GM21619 (cell line): ENCODE measurements at regions not wholly inside any gene's neighbourhood (a gene's known extent, or its start where the extent isn't known, plus 50 kb on each side); places are given as distances from the start of the nearest gene placed in this dataset.
"Not testable (repeated sequence)": the region's sequence is repeated elsewhere in the genome, so short reads cannot be mapped to it uniquely, and the experiment has no call there.

Experiments
- ATAC-seq: cut with Tn5 transposase; IDR thresholded peaks from one replicate; pipeline ENCODE4 v1.9.1; 2021; ENCODE audit not compliant: unreplicated experiment

DNA sequence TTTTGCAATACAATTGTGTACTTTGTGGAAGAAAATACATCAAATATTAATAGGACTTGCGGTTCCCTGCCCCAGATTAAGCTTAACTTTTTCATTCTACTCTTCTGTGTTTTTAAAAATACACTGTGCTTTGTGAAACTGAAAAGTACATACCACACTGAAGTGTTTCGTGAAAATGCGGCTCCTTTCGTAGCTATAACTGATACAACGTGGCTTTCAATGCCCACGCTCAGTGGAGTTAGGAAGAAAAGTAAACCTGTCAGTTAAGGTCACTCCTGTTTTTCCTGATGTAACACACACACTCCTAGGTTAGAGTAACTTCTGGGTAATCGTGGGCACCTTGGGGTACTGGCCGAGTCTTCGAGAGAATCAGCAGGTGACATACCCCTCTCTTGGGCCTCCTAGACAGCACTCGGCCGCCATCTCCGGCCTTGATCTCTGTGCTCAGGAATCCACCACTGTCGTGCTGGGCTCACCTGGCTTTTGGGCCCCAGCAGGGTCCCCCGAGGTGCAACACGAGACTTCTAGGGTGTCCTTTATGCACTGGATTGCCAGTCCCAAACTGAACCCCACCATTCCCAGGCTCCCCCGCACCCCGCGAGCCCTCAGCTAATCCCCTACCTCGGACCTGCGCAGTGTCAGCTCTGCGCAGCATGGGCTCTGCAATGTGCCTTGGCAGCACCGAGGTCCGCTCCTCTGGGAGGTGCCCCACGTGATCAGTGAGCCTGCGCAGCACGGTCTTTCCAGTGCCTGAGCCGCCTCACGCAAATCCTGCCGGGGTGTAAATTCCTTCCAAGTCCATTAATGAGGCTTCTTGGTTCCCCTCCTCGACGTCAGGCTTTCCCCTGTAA is 162.6 kb upstream of the INTU start:
- ATAC-seq: no peak

DNA sequence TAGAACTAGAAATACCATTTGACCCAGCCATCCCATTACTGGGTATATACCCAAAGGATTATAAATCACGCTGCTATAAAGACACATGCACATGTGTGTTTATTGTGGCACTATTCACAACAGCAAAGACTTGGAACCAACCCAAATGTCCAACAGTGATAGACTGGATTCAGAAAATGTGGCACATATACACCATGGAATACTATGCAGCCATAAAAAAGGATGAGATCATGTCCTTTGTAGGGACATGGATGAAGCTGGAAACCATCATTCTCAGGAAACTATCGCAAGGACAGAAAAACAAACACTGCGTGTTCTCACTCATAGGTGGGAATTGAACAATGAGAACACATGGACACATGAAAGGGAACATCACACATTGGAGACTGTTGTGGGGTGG is 154.5 kb upstream of the INTU start:
- not testable (repeated sequence) for ATAC-seq

DNA sequence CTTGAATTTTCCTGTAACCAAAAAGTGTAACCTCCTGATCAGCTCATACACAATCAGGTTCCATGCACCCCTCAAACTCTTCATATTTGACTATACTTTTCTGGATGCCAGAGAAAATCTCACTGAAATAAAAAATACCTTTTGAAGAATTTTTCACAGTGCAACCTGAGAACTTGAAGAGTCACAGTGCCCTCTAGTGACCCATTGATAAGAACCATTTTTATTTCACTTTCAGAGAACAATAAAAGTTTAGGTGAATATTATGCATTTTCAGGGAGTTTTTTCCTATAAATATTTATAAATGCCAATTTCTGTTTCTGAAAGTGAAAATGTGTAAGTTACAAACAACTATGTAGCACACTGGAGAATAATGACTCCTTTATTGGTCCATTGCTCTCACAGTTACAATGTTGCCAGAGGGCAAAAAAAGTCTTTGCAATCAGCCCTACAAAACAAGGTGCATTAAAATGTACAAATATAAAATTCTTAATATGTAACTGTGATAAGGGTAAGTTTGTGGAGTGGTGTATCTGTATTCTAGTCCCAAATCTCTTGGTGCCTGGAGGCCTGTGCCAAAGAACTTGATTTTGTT is 153.6 kb upstream of the INTU start:
- ATAC-seq: no peak

DNA sequence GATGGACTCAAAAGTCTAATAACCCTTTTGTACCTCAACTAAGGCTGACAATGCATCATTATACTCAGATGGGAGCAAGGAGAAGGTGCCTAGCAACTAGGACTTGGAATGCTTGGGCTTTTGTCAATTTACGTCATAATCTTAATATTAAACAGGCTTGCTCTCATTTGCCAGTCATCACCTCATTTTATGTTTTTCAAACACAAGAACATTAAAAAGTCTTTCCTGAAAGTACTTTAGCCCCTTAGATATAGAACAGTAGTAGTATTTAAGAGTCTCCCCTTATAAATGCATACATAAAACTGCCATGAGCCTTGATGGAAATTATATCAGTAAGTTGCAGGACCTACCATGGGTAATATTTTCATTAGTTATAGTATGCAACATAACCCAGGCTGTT is 150.7 kb upstream of the INTU start:
- ATAC-seq: no peak

DNA sequence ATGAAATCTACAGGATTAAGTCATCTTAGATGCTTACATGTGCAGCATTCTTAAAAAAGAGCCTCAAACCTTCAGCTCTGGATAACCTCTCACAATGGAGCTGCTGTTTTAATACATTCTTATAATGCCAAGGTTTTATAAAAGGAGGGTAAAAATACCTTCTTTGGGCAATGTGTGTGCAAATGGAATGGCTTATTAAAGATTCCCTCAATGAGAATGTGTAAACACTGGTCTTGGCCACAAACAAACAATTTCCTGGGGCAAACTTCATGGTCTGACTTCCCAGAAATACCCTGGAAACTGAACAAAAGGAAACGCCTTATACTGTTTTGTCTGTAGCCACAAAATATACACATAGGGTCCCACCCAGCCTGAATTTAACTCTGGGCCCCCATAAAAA is 148.6 kb upstream of the INTU start:
- ATAC-seq: no peak

DNA sequence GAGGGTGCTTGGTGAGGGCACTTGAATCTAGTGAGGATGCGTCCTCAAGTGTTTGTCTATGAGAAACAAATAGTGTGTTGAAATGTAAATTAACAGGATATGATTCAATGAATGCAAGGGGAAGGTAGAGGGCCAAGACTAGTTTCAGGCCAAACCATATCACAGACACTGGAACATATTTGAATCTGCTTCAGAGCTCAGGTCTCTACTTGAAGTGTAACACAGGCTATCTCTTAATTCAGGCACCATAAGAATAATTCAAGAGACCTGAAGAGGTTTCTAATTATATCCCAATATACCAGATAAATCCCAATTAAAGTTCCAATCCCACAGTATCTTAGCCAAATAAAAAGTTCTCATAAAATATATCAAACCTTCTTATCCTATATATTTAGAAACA is 146.5 kb upstream of the INTU start:
- ATAC-seq: no peak

DNA sequence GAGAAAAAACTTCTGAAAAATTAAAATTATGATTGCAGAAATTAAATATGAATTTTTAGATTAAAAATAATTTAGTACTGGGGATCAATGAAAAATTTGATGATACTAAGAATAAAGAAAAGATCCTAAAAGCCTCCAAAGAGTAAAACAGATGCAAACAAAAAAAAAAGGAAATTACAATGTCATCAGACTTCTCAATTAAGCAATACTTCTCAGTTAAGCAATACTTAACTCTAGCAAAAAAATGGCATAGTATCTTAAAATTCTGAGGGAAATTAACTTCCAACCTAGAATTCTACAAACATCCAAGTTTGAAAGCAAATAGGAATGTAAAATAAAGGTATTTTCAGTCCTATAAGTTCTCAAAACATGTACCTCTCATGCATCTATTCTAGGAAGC is 141.2 kb upstream of the INTU start:
- no peak for ATAC-seq

DNA sequence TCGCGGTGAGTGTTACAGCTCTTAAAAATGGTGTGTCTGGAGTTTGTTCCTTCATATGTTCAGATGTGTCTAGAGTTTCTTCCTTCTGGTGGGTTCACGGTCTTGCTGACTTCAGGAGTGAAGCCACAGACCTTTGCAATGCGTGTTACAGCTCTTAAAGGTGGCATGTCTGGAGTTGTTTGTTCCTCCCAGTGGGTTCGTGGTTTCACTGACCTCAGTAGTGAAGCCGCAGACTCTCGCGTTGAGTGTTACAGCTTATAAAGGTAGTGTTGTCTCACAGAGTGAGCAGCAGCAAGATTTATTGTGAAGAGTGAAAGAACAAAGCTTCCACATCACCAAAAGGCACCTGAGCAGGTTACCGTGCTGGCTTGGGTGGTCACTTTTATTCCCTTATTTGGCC is 135.9 kb upstream of the INTU start:
- ATAC-seq: not testable (repeated sequence)

DNA sequence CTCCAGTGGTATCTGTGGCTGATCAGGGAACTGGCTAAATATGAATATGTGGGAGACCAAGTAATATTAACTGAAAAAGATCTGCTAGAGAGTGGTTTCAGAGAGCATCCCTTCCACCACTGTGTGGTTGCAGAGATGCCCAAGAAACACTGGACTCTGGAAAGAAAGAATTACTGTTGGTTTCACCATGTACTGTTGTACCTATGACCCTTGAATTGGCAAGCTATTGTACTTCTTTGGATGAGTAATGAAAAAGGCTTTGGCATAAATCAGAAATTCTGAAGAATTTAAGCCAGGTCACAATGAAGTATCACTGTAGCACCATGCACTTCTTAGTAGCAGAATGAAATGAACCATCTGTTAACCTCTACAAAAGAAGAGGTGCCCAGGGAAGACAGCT is 134.4 kb upstream of the INTU start:
- ATAC-seq: no peak

DNA sequence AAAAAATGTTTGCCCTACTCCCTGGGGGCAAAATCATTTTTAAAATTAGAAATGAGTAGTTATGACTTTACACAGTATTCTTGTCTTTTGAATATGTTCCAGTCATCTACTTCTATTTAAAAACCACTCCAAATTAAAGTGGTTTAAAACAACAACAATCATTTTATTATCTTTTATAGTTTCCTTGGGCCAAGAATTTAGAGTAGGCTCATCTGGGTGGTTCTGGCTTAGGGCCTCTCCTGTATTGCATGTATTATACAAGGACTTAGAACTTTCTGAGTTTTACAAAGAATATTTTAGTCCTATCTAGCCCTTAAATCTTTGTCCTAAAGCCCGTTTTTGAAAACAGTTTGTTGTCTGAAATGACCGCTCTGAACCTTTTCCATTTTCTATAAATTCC is 132.5 kb upstream of the INTU start:
- no peak for ATAC-seq

DNA sequence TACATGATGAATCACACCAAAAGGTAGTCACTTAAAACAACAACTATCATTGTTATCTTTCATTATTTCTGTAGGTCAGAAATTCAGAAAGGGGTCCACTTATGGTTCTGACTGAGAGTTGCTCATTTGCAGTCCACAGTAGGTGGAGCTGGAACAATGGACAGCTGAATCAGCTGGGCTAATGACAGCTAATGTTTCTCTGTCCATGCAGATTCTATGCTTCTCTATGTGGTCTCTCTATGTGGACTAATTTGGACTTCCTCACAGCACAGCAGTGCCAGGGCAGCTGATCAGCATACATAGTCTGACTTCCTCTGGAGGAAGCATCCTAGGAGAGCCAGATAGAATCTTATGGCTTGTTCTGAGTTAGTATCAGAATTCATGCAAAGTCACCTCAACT is 131.7 kb upstream of the INTU start:
- ATAC-seq: no peak

DNA sequence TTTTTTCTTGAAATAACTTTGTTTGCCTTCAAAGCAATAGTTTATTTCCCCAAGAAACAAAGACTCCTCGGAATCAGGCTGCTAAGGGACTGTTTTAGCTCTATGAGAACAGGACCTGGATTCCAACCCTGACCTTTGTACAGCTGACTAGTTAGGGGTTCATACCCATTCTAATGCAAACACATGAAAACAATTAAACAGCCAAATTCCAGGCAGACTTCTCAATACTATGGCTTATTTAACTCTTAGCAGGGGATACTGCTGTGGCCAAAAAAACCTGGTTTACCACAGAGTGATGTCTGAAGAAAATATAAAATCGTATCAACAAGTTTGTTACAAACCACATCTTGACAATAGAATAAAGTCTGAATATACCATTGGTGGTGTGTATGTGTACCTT is 129.6 kb upstream of the INTU start:
- ATAC-seq: no peak

DNA sequence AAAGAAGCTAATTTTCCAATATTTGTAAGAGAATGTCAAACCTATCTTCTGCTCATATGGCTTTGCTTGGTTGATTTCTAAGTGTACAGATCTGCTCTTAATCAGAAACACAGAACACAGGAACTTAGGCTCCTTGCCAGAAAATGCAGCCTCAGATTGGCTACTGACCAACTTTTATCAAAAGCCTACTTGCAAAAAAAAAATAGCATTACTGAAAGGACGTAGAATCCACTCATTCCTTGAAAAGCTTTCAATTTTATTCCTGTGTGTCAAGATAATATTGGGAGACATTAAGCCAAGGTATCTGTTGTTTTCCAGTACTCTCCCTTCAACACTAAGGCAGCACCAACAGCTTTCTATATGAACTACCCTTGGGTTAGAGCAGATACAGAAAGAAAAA is 127.6 kb upstream of the INTU start:
- ATAC-seq: no peak

DNA sequence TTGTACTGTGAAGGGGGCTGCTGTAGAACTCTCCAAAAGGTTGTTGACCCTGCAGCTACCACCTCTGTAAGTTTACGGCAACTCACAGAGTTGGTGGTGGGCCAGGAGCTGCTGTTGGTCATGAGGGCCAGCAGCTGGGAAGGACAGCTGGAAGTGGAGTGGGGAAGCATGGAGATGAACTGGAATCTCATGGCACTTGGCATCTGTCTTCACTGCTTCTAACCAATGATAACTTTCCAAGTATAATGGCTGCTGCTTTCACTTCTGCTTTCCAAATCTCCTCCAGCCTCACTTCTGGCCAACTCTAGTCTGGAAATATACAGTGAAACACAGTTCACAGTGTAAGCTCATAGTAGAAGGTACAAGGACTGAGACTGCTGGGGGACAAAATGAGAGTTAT is 126.5 kb upstream of the INTU start:
- ATAC-seq: no peak

DNA sequence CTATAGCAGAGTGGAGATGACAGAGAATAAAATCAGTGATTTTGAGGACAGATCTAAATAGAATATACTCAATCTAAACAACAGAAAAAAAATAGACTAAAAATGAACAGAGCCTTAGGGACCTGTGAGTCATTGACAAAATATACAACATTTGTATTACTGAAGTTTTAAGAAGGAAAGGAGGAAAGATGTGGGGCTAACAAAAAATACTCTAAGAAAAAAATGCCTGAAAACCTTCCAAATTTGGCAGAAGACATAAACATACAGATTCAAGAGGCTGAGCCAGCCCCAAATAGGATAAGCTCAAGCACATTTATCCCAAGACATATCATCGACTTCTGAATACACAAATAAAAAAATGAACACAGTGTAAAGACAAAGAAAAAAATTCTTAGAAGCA is 123.6 kb upstream of the INTU start:
- no peak for ATAC-seq

DNA sequence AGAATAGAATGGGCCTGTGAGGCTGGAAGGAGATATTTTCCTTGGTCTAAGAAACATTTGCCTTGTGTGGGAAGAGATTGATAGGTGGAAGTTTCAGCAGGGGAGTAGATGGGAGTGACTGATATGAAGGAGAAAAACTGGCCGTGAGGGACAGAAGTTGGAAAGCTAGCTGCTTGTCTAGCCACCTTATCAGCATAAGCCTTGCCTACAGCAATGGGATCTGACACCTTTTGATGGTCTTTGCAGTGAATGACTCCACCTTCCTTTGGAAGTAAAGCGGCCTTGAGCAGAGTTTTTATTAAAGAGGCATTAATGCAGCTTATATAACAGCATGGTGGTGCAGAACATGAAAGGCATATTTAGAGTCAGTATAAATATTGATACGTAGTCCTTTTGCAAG is 120.1 kb upstream of the INTU start:
- ATAC-seq: not testable (repeated sequence)

DNA sequence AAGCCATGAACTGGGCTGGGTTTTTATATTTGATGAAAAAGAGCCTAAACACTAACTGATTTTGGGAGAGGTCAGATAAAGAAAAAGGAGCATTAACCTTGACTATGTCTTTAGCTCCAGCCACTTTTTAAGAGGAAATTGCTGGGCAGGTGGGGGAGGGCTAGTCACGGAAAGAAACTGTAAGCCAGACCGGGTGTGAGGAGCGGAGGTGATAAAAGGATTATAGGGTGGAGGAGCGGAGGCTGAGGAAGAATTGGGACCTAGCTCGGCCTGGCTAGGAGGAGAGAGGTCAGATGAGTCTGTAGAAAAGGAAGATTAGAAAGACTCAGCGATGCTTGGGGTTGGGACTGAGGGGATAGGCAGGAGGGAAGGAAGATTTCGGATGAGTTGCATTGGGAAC is 117.5 kb upstream of the INTU start:
- not testable (repeated sequence) for ATAC-seq

DNA sequence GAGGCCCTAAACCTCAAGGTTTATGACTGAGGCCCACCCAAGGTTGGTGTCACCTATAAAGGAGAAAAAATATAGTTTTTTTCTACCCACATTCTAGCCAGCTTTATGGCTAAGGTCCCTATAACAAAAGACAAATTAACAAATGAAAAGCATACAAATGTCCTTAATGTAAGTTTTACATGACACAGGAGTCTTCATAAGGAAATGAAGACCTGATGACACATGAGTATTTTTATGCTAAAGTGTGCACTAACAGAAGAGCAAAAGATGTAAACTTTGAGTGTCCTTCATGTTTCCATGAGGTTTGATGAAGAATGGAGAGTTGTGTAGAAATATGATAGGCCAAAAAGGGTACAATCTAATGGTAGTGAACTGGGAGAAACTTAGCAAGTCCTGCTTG is 114.7 kb upstream of the INTU start:
- ATAC-seq: no peak

DNA sequence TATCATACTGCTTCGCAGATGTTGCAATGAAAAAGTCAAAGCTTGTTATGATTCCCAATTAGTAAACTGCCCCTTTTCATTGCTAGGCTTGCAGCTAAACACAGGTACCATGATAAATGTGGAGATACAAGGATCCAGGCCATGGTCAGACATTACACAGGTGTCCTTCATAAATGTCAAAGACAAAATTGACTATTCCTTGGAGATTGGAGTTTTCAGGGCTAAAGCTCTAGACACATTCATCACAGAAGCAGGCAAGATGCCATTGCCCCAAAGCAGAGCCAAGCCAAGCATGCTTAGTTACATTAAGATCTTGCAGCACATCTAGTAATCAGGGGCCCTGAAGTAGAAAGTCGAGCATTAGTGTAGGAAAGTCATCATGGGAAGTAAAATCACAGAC is 111.3 kb upstream of the INTU start:
- no peak for ATAC-seq

DNA sequence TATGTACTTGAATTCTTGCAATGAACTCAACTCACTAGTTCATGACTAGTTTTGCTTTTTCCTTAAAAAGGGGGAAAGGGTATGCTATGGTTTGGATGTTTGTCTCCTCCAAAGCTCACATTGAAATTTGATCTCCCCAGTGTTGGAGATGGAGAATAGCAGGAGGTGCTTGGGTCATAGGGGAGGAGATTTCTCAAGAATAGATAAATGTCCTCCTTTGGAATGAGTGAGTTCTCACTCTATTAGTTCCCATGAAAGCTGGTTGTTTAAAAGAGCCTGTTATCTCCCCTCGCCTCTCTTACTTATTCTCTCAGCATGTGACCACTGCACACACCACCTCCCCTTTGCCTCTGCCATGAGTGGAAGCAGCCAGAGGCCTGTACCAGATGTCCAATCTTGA is 109.4 kb upstream of the INTU start:
- no peak for ATAC-seq

DNA sequence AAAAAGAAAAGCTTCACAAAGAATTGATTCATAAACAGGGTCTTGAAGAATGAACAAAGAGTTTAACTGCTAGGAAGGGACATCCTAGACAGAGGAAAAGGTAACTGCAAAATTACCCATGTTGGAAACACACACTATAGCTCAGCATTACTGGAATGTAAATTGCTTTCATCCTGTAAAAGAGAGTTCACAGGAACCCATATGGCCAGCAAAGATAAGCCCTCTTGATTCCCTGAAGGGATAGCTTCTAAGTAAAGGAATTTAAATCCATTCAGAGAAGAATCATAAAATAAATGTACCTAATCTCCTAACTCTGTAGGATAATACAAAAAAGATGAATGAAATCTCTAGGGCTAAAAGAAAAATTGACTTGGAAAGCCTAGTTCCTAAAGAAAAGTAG is 107.1 kb upstream of the INTU start:
- no peak for ATAC-seq

DNA sequence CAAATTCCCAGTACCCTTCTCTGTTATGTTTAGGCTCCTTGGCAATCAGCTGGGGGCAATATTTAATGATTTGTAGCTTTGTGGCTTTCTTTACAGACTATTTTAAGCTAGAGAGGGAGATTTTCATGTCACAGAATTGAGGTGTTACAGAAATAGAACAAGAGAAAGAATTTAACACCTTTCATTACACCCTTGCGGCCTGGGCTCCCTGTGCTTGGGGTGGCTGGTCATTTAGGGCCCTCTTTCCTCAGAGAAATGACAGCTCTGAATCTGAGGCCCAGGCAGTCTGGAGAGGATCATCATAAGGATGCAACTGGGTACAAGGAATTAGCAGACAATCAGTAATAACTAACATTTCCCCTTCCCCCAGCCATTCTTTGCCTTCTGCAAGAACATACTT is 104.5 kb upstream of the INTU start:
- ATAC-seq: no peak

DNA sequence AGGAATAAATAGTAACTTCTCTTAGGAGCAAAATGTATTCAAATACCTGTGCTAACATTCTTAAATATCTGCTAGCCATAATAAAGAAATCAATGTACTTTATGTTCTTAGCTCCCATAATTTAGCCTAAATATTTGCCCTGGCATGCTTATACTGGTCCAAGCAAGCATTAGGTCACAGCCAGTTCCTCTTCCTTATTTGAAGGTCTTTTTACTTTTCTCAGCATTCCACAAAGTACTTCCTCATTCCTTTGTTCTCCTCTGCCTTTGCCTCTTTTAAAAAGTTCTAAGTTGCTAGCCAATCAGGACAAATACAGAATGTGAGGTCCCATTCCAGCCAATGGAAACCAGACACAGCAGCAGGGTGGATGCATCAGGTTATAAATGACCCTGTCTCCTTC is 102.9 kb upstream of the INTU start:
- ATAC-seq: not testable (repeated sequence)
